GM21737 (cell line): ENCODE measurements at regions not wholly inside any gene's neighbourhood (a gene's known extent, or its start where the extent isn't known, plus 50 kb on each side); places are given as distances from the start of the nearest gene placed in this dataset.
"Not testable (repeated sequence)": the region's sequence is repeated elsewhere in the genome, so short reads cannot be mapped to it uniquely, and the experiment has no call there.

Source experiments
- ATAC-seq: cut with Tn5 transposase; IDR thresholded peaks from one replicate; pipeline ENCODE4 v1.9.1; 2021; ENCODE audit warnings: mild to moderate bottlenecking, moderate library complexity; ENCODE audit not compliant: unreplicated experiment

DNA sequence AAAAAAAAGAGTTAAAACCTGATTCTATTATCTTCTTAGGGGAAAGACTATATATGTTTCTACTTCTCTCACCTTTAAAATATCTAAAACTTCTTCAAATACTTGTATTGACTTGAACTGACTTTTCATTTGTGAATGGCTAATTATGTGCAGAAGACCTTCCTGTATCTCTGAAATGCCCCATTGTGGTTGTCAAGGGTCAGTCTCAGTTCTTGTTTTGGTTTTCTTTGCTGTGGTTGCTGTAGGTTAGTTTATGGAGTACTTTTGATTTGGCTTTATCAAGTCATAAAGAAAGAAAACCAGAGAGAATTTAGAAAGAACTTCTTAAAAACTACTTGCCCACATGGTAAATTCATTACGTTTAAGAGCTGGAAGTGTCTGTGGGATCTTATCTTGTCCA lies 345.3 kb upstream of the POU1F1 start:
- ATAC-seq = no peak

DNA sequence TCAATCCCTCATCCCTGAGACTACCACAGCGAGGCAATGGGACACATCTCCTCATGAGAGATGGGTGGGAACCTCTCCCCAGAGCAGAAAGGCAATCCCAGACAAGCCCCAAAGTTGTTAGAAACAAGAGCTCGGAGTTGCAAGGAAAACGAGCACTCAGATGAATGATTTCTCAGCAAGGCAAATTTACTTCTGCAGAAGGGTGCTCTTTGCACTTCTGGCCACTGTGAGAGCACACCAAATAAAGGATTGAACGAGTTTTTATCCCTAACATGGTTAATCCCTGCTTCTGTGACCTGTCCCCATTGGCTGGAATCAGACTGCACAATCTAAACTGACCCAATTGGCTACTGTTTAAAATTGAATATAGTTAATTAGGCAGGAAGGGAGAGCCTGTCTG lies 339.1 kb upstream of the POU1F1 start:
- no peak for ATAC-seq

GRCh38 chr3:87614998-87615397 lies 338.6 kb upstream of the POU1F1 start:
- ATAC-seq = no peak

DNA sequence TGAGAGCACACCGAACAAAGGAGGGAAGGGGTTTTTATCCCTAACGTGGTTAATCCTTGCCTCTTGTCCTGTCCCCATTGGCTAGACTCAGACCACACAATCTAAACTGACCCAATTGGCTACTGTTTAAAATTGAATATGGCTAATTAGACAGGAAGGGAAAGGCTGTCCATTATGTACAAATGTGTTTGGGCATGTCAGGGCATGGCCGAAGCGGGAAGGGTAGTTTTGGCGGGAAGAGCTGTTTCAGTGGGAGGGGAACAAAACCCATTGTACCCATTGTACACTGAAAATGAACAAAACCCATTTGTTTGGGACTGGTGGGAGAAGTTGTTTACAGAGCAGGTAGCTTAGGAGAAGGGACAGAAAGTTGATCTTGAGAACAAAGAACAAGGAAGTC lies 330.9 kb upstream of the POU1F1 start:
- ATAC-seq = no peak

DNA sequence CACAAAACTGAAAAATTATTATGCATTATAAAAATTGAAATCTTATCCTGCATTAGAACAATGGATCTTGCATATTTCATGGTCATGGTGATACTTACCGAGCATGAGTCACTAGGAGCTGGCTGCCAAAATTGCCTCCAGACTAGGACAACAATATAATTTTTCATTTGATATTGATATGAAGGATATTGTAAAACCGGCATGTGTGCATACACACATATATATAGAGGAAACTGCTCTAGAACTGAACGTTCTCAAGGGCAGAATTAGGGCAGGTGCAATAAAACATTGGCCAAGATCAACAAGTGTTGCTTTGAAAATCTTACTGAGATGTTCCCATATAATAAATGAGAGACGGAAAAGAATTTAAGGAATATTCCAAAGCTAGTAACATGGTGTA lies 319.4 kb upstream of the POU1F1 start:
- ATAC-seq = no peak

GRCh38 chr3:87581240-87581639 lies 304.9 kb upstream of the POU1F1 start:
- ATAC-seq = no peak

DNA sequence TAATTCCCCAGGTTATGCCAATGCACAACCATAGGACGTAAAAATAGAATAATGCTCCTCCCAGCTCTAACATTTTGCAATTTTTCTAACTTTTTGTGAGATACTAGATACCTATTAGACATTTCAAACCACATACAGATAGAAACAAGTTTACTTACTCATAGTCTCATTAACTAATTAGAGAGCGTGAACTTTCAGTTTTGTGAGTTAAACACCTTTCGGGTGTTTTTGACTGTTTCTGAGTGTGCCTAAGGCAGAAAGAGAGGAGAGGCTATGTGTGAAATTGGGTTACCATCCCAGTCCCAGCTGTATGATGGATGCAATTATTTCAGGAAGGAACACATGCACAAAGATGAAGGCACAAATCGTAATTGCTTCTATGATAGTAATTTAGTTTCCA lies 300.4 kb upstream of the POU1F1 start:
- ATAC-seq = no peak

GRCh38 chr3:87575550-87575949 lies 299.2 kb upstream of the POU1F1 start:
- ATAC-seq = no peak

DNA sequence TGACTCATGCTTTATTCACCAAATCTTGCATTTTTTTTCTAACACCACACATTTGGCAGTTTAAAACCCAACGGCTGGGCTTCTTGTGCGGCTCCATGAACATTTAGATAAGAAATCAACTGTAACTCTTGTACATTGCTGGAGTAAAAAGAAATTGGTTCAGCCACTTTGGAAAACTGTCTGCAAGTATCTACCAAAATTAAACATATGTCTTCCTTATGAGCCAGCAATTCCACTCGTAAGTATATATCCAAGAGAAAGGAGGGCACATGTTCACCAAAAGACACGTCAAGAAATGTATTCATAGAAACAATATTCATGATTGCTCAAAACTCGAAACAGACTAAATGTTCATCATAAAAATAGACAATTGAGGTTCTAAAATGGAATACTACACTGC lies 291.9 kb upstream of the POU1F1 start:
- ATAC-seq = no peak

GRCh38 chr3:87564438-87564837 lies 288.1 kb upstream of the POU1F1 start:
- ATAC-seq = no peak

- ATAC-seq = no peak
These were observed 287.3 kb upstream of the POU1F1 start for GRCh38 chr3:87563712-87564111.

- no peak for ATAC-seq
These were observed 282.1 kb upstream of the POU1F1 start for GRCh38 chr3:87558492-87558891.

- no peak for ATAC-seq
These were observed 278.9 kb upstream of the POU1F1 start for GRCh38 chr3:87555290-87555689.

DNA sequence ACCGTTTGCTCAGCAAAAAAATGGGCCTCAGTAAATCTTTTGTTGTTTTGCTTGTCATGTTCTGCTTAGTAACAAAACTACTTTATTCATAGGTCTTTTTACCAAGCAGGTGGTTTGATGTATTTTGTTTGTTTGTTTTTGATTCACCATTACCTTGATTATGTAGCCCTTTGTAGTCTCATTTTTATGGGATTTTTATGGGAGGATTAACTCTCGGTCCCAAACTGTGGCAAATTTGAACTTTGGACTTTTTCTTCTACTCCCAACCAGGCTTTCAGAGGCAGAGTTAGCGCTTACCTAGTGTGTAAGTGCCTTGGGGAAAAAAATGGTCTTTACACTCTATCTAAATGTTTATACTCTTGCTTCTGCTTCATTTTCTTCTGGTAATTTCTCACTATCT lies 276.7 kb upstream of the POU1F1 start:
- no peak for ATAC-seq

- ATAC-seq = no peak
These were observed 274.5 kb upstream of the POU1F1 start for GRCh38 chr3:87550892-87551291.

DNA sequence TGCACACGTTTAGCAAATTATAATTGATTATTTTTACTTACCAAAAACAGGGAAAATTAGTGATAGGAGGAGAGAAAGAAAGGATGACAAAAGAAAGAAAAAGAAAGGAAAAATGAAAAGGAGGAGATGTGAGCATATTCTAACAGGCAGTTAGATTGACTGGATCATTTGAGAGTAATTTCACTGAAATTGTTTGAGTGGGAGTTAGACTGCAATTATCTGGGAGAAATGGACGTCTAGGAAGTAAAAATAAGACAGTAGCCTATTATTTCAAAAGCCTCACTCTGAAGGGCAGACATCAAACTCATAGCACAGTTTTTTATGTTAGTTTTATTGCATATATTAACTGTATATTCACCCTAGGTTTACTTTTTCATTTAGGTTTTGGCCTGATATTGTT lies 272.8 kb upstream of the POU1F1 start:
- no peak for ATAC-seq

- no peak for ATAC-seq
These were observed 271.9 kb upstream of the POU1F1 start for GRCh38 chr3:87548271-87548670.

DNA sequence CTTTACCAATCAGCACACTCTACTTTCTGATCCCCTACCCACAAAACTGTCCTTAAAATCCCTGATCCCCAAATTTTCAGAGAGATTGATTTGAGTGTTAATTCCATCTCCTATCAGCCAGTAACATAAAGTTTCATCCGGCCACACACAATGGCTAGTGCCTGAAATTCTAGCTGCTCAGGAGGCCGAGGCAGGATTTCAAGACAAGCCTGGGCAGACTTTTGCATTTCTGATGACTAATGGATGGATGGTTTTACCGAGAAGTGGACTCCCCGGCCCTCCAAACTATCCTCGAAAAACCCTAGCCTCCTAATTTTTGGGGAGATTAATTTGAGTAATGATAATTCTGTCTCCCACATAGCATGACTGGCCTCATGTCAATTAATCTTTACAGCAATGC lies 269.8 kb upstream of the POU1F1 start:
- no peak for ATAC-seq

- ATAC-seq = not testable (repeated sequence)
These were observed 267.0 kb upstream of the POU1F1 start for GRCh38 chr3:87543408-87543807.

GRCh38 chr3:87541723-87542122 lies 265.3 kb upstream of the POU1F1 start:
- no peak for ATAC-seq

- not testable (repeated sequence) for ATAC-seq
These were observed 262.3 kb upstream of the POU1F1 start for GRCh38 chr3:87538722-87539121.

- ATAC-seq = no peak
These were observed 233.0 kb upstream of the POU1F1 start for GRCh38 chr3:87509401-87509800.

GRCh38 chr3:87508921-87509320 lies 232.5 kb upstream of the POU1F1 start:
- no peak for ATAC-seq

DNA sequence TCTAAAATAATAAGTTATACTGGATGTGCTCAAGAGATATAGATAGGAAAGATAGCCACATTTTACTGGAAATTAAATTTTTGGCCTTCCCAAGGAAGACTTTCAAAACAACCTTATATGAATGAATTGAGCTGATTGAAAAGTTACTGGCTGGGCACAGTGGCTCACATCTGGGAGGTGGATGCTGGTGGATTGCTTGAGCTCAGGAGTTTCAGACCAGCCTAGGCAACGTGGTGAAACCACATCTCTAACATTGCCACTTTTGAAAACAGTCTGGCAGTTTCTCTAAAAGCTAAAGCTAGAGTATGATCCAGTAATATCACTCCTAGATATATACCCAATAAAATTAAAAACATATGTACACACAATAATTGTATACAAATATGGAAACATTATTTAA lies 231.4 kb upstream of the POU1F1 start:
- ATAC-seq = no peak
